Stimulated activated CD4-positive, alpha-beta T cell treated with anti-CD3 and anti-CD28 coated beads, Interleukin-1b, Interleukin-23, amount 100 ng/mL, for 48 hours (primary cell): ENCODE measurements at regions not wholly inside any gene's neighbourhood (a gene's known extent, or its start where the extent isn't known, plus 50 kb on each side); places are given as distances from the start of the nearest gene placed in this dataset.

Experiments
- DNase-seq: peaks from one replicate; pipeline ENCODE4 v3.0.0-alpha.2; 2020

GRCh38 chr4:104901961-104902605, 244.6 kb upstream of the TET2 start:
- DNase-seq, result no peak

- DNase-seq, result no peak
These were observed 241.6 kb upstream of the TET2 start for GRCh38 chr4:104905065-104905464.

- no peak for DNase-seq
These were observed 241.1 kb upstream of the TET2 start for GRCh38 chr4:104905546-104905945.

GRCh38 chr4:104906276-104906675, 240.4 kb upstream of the TET2 start:
- no peak for DNase-seq

GRCh38 chr4:104907074-104907649, 239.5 kb upstream of the TET2 start:
- DNase-seq, result no peak

DNA sequence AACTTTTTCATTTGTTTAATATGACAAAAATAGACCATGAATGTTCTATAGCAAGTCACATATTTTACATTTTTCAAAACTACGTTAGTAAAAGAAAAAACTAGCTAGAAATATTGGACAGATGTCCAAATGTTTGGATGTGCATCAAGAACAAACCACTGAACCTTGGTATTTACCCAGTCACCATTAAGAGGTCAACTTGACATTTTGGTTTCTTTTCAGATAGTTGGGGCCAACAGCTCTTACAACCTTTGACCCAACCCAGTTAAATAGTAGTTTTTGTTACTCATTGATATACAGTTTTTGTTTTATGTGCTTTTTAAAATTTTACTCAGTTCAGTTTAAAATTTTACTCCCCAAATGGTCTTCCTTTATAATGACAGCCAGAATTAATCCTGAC, 238.7 kb upstream of the TET2 start:
- no peak for DNase-seq

- no peak for DNase-seq
These were observed 237.3 kb upstream of the TET2 start for GRCh38 chr4:104909376-104909775.

DNA sequence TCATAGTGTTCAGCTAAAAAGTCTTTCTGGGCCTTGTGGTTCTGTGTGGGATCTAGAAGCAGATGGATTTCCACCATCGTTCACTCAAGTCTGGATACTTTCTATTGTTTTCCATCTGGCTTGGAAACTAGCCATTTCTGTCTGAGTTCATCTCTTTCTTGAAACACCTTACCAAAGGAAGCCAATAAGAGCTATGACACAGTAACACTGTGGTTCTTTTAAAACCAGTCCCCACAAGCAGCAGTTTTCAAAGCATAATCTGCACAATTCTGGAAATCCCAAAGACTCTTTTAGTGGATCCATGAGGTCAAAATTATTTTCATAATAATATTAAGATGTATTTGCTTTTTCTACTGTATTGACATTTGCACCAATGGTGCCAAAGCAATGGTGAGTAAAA, 234.2 kb upstream of the TET2 start:
- DNase-seq, result no peak

DNA sequence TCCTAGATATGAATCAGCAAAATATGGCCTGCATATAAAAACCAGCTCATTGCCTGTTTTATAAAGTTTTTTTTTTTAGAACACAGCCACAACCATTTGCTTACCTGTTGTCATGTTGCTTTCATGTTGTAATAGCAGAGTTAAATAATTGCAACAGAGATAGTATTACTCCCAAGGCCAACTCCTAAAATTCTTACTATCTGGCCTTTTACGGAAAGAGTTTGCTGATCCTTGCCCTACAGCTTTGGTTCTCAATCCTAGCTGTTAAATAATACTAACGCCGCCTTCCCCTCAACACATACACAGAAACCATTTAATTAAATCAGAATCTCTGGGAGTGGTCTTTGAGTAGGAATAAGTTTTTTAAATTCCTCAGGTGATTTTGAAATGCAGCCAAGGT, 231.3 kb upstream of the TET2 start:
- DNase-seq, result no peak

DNA sequence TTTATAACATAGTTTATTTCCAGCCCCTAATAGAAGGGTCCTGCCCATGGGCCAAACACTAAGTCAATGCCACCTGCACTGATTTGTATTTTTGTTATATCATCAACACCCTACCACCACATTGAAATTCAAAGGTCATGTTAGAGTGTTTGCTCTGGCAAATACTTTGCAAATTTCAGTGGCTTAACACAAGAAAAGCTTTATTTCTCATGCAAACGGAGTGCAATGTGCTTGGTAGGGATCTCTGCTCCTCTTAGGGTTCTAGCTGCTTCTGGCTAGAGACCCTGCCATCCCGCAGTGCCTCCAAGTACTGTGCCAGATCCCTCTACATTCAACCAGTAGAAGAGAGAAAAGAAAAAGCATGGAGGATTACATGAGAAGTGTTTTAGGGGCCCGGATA, 230.8 kb upstream of the TET2 start:
- DNase-seq, result no peak

DNA sequence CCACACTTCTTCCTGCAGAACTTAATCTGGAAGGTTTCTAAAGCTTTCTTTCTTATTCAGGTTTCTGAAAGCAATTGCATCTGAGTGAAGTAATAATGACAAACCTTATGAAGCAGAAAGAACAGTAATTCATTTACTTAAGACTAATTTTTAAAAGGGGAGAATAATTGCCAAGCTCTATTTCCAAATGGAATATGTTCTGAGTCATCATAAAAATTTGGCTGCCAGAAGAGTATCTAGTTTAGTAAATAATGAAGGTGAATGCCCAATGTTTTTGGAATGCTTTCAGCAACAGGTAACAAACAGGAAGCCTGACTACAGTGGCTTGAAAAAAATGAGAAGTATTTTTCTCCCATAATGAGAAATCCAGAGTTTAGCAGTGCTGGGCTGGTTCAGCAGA, 227.3 kb upstream of the TET2 start:
- DNase-seq, result no peak

DNA sequence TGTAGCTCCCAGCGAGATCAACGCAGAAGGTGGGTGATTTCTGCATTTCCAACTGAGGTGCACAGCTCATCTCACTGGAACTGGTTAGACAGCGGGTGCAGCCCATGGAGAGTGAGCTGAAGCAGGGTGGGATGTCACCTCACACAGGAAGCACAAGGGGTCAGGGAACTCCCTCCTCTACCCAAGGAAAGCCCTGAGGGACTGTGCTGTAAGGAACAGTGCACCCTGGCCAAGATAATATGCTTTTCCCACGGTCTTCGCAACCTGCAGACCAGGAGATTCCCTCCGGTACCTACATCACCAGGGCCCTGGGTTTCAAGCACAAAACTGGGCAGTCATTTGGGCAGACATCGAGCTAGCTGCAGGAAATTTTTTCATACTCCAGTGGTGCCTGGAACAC, 216.4 kb upstream of the TET2 start:
- DNase-seq, result no peak

- peak; percentile 42 for DNase-seq
These were observed 215.6 kb upstream of the TET2 start for GRCh38 chr4:104930745-104931736.

DNA sequence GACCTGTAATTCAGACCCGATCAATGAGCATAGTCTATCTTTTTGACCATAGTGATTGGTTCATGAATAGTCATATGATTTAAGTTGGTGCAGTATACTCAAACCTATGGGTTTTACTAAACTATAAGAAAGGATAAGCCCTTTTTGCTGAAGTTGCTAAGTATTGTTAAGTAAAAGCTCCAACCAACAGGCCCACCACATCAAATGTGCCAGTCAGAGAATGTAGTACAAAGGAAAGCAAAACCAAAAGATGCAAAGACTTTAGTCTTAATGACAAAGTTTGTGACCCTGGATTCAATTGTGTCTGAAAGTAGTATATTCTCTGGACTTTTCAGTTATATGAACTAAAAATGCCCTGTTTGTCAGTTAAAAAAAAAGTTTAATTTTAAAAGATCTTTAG, 208.1 kb upstream of the TET2 start:
- no peak for DNase-seq

DNA sequence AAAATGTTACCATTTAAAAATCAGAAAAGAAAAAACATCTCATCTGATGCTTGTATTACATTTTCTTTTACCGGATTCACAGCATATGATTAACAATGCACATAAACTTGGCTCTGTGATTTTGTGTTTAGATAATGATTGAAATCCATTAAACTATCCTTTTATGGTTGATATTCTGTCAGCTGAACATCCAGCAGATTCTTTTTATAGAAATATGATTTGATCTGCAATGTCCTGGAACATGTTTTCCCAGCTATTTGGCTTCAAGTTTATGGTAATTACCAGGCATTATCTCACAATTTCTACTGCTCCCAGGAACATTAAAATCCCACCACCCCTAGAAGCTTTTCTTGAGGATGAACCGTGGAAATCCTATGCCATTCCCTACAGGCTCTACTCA, 205.7 kb upstream of the TET2 start:
- DNase-seq, result no peak

DNA sequence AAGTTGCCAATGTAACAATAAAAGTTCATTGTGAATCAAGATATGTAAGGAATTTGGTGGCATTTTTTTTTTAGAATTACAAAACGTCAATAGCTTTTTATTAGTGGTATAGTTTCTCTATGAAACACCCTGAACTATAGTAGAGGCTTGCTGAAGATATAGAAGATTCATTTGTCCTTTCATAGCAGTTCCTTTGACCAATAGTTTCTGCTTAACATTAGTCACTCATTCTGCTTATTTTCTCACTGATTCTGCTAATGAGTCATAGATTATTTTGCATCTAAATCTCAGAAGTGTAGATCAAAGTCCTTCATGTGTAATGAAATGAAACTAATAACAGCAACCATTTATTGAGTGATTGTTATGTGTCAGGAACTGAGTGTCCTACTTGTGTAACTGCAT, 205.0 kb upstream of the TET2 start:
- no peak for DNase-seq

GRCh38 chr4:104942990-104943743, 203.5 kb upstream of the TET2 start:
- DNase-seq, result no peak

DNA sequence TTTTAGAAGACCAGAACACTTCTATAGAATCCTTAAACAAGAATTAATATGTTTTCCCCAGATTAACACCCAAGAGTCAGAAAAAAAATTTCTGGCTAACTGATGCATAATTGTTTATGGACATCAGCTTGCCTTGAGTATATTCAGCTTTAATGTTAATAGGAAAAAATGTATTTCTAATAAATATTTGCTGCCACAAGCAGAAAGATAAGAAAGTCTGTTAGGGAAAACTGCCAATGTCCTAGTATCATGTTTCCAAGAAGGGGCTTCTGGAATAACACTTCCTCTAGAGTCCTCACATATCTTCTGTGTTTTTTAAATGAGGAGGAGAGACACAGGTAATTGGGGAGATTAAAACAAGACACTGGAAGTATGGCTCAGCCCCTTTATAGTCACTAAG, 202.1 kb upstream of the TET2 start:
- no peak for DNase-seq

- no peak for DNase-seq
These were observed 182.1 kb upstream of the TET2 start for GRCh38 chr4:104964410-104965175.

GRCh38 chr4:104966349-104967033, 180.2 kb upstream of the TET2 start:
- peak; percentile 39 for DNase-seq

DNA sequence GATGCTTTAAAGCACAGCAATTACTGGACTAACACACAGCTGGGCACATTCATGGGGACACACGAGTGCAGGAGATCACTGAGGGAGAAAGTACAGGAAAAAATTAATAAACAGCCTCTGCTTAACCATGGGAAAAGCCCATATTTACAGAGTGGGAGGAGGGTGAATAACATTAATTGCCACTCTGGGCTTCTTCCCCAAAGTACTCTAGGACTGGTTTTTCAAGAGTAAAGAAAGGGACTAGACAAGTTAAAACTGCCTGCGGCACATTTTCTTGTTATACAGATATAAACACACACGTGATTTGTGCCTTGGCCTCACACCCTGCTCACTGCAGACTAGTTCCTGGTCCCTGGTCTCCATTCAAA, 179.7 kb upstream of the TET2 start:
- DNase-seq, result no peak
